GM06990 (cell line): ENCODE measurements at regions not wholly inside any gene's neighbourhood (a gene's known extent, or its start where the extent isn't known, plus 50 kb on each side); places are given as distances from the start of the nearest gene placed in this dataset.

Experiments used
- DNase-seq: peaks from one replicate; pipeline ENCODE4 v3.0.0-alpha.2; 2011; ENCODE audit not compliant: insufficient read length; ENCODE audit errors: extremely low read depth
- H3K27me3 ChIP-seq: replicated peaks from 2 replicates; pipeline ENCODE4 v1.6.0; 2011; ENCODE audit warnings: low read length; ENCODE audit not compliant: control insufficient read depth, insufficient read depth
- H3K36me3 ChIP-seq: 2 replicates; pipeline ENCODE4 v1.5.1; 2011; ENCODE audit warnings: low read length; ENCODE audit not compliant: control insufficient read depth, insufficient read depth
- H3K4me3 ChIP-seq: replicated peaks from 2 replicates; pipeline ENCODE4 v1.5.1; 2011; ENCODE audit warnings: low read depth, mild to moderate bottlenecking, control low read depth, low read length
- CTCF ChIP-seq: IDR thresholded peaks from 2 replicates; pipeline ENCODE4 v1.5.1; 2011; ENCODE audit warnings: low read length, control low read depth, mild to moderate bottlenecking, inconsistent platforms; ENCODE audit not compliant: insufficient read depth, poor library complexity, severe bottlenecking

- no peak for TF ChIP-seq CTCF
- Histone ChIP-seq H3K36me3 (no peaks in the 10 kb centered on the region), H3K4me3 (no peak overlapping the region), H3K27me3 (no peaks in the 10 kb centered on the region)
- no peak for DNase-seq
Observed at GRCh38 chr9:30020161-30020560, 2364.3 kb upstream of the ACO1 start.

DNA sequence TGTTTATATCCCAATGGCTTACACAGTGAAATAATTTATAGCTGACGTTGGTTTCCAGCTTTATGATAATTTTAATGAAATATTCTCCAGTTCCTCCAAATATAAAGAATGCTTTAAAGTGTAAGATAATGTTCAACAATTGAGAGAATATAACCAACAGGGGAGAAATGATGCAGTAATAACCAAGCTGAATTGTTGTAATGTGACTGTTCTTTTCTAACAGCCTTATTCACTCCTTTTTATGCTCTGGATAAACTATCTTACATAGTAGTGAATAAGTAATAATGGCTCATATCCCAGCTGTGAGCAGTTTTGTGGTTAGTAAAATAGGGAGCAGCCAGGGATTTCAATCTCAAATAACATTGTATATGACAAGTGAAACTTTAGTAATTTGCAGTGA, 2348.7 kb upstream of the ACO1 start:
- no peak for DNase-seq
- no peaks in the 10 kb centered on the region for H3K36me3 ChIP-seq

DNA sequence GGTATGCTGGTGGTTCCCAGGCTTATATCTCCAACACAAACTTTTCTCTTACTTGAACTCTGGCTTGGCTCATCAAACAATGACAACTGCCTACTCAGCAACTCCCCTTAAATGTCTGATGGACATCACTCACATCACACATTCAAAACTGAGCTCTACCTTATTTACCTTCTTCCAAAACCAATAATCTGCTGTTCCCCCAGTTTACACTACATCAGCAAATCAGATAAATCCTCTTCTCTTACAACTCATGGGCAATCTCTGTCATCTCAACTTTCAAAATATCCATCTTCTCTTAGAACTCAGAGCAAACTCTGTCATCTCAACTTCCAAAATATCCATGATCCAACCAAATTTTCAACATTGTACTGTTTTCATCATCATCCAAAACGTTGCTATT, 2347.9 kb upstream of the ACO1 start:
- no peak overlapping the region for H3K4me3 ChIP-seq
- no peak for DNase-seq
- H3K27me3 ChIP-seq, result no peaks in the 10 kb centered on the region
- TF ChIP-seq CTCF, result no peak
- H3K36me3 ChIP-seq, result no peaks in the 10 kb centered on the region

More for the DNA sequence above, 2348.7 kb upstream of the ACO1 start:
- TF ChIP-seq CTCF, result no peak
- no peaks in the 10 kb centered on the region for H3K27me3 ChIP-seq
- H3K4me3 ChIP-seq, result no peak overlapping the region

GRCh38 chr9:30039712-30040111, 2344.7 kb upstream of the ACO1 start:
- no peak for TF ChIP-seq CTCF
- no peak for DNase-seq
- Histone ChIP-seq H3K27me3 (no peaks in the 10 kb centered on the region), H3K4me3 (no peak overlapping the region), H3K36me3 (no peaks in the 10 kb centered on the region)

DNA sequence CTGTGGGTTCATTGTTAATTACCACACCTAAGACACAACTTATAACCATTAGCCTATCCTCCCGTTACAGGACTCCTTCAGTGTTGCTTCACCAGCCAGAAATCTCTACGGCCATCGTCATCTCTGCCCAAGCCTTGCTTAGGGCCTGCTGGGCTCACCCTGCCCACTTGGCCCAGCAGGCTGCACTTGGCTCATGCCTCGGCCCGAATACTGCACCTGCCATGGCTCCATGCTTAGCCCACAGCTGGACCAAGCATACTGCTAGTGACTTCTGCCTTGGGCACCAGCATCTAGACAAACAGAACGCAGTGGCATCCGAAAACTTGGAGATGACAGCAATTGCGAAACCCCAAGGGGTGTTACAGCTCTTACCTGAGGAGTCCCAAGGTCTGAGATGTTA, 2336.0 kb upstream of the ACO1 start:
- Histone ChIP-seq H3K27me3 (no peaks in the 10 kb centered on the region), H3K4me3 (no peak overlapping the region), H3K36me3 (no peaks in the 10 kb centered on the region)
- no peak for DNase-seq
- TF ChIP-seq CTCF, result no peak

DNA sequence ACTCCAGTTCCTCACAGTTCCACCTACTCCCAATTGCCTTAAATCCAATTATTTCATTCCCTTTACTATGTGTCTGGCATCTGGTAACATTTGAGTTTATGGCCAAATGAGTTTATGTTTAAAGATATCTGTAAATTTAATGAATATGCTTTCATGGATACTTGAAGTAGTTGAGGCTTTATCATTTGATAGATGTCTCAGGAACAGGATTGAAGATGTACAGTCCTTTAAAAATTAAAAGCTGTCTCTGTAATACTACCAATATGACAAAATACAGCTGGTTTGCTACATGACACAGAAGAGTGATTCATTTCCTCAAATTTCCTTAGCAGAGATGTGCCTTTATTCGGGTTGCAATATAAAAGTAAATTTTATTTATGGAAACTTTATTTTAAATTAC, 2326.0 kb upstream of the ACO1 start:
- no peak for TF ChIP-seq CTCF
- Histone ChIP-seq H3K4me3 (no peak overlapping the region), H3K36me3 (no peaks in the 10 kb centered on the region), H3K27me3 (no peaks in the 10 kb centered on the region)
- DNase-seq, result no peak
